Activated CD4-positive, CD25-positive, alpha-beta regulatory T cell treated with anti-CD3 and anti-CD28 coated beads, Interleukin-2, amount 50 U/mL, for 72 hours (primary cell): ENCODE measurements at regions not wholly inside any gene's neighbourhood (a gene's known extent, or its start where the extent isn't known, plus 50 kb on each side); places are given as distances from the start of the nearest gene placed in this dataset.

Source experiments
- DNase-seq: peaks from one replicate; pipeline ENCODE4 v3.0.0; 2021

- no peak for DNase-seq
These were observed 189.6 kb upstream of the TNP1 start for GRCh38 chr2:217049422-217049821.

DNA sequence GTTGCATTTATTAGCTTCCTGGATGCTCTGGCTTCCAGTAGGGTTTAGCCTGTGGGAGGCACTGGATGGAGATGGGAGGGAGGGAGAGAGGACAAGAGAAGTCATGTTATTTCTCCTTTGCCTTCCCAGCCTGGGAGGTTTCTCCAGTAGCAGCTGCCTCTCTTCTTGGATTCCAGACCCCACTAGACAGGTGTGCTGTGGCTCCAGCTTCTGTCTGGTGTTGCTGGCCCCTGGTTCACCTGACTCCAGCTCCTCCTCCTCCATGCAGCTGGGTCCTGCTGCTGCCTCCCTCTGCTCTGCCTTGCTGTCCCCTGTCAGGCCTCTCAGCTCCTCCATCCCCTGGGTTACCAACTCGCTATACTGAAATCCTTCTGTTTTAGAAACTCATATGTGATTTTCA is 188.9 kb upstream of the TNP1 start:
- no peak for DNase-seq

DNA sequence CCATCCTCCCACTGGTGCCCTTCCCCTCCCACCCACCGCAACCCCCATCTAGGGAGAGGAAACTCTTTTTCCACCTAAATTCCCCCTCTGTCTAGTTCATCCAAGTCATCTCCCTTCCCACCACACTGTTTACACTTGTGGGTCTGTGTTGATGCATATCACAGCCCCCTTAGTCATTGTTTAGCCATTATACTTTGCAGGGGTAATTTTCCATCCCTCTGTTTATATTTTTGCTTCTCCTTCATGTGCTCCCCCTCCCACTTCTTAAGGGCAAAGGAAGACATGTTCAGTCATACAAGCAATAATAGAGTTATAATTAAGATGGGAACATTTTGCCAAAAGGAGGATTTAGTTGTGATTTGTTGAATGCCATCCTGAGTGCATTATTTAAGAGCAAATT is 187.8 kb upstream of the TNP1 start:
- no peak for DNase-seq

DNA sequence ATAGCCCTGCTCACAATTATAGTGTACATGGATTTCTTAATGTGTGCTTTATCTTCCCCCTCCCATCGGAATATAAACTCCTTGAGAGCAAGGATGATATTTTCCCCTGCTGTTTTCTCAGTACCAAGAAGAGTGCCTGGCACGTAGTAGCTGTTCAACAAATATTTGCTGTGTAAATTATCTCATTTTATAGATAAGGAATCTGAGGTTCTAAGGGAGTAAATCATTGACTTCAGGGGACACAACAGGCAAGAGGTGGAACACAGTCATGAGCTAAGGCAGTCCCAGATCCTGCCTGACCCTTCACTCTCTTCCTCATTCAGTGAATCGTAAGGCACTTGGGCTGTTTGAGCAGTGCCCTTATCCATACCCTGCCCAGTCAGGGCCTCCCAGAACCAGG is 187.3 kb upstream of the TNP1 start:
- no peak for DNase-seq

GRCh38 chr2:217045700-217046475 is 186.0 kb upstream of the TNP1 start:
- DNase-seq, result no peak

DNA sequence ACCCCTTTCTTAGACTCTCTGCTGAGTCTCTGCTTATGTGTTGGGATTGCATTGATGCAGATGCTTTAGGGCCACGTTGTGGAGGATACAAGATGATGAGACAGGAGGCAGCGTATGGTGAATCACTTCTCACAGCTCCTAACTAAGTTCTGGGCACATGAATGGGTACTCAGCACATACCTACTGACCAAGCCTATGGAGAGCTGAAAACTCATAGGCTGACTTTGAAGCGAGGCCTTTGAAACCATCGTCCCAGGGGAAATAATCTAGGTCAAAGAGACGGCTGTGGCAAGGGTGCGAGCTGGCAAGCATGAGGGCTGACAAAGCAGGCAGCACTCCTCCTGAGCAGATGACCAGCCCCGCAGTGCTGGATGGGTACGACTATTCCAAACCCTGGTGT is 180.2 kb upstream of the TNP1 start:
- no peak for DNase-seq

DNA sequence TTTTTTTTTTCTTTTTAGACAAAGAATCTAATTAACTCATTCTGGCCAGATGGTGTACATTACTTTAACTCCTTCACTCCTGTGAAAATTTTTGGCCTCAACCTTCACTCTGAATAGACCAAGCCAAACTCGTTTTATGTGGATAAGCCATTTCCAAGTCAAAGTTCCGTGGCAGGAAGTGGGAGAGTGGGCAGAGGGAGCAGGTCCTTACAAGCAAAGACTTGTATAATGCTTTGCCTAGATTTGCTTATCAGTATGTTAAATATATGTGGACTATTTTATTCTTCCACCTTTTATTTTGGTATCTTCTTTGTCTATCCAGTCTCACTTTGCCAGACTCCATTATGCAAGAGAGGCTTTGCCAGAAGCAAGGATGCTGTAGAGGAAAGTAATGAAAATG is 178.1 kb upstream of the TNP1 start:
- DNase-seq, result no peak

DNA sequence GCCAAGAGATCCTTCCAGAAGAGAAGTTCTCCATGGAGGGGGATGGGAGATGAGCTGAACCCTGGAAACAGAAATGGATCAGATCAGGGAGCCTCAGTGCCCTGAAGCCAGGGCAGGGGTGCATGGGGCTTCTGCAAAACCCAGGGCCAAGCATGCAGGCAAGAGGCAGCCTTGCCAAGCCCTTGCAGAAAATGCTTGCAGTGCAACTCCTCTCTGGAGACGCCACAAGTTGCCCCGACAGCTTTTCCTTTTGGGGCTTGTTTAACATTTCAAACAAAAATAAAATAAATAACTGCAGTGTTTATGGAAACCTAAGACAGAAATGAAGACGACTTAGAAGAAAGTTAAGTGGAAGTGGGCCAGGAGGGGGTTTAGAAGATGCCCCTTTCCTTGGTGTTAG is 177.5 kb upstream of the TNP1 start:
- DNase-seq, result no peak

DNA sequence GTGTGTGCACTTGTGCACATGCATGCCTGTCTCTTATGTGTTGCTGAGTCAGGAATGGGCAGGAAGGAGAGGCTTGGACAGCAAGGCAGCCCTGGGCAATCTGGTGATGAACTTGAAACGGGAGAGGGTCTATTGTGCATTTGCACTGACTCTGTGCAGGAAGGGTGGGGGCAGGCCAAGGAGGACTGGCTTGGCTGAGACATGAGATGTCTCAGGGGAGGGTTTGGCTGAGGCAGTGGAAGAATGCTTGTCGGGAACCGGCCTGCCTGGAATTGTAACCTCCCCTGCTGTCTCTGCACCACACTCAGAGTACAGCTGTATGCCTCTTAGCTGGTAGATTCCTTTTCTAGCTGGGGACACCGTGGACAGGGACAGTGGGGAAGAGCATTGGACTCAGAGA is 176.1 kb upstream of the TNP1 start:
- DNase-seq, result no peak

DNA sequence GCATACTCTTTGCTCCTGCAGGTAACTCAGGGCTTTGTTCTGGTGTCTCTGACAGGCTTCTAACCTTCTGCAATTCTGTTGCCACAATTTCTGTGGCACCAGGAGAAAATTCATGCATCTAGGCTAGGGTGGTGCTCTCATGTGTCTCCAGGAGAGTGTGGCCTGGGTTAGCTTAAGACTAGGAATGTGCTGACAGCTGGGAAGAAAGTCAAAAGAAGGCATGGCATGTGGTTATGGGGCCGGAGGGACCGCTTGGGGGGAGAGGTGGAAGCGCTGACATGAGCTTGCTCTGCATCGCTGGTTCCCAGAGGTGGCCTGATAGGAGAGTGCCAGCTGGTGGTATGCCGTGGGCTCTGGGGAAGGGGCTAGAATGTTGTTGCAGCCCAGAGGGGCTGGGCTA is 173.3 kb upstream of the TNP1 start:
- DNase-seq, result no peak

DNA sequence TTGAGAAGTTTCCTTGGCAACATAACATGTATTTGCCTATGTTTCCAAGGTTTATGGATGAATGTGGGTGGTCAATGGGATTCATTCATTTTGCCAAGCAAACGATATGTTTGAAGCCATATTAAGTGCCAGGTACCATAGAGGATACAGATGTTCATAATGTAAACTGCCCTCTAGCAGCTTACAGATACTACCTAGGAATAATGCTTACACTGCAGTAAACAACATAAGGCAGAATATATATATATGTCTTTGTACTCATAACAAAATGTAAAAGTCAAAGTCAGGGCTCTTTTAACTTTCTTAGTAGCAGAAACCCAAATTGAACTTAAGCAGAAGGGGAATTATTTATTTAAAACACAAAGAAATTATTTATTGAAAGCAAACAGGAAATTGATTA is 171.6 kb upstream of the TNP1 start:
- no peak for DNase-seq

- DNase-seq, result no peak
These were observed 170.2 kb upstream of the TNP1 start for GRCh38 chr2:217030081-217030480.

DNA sequence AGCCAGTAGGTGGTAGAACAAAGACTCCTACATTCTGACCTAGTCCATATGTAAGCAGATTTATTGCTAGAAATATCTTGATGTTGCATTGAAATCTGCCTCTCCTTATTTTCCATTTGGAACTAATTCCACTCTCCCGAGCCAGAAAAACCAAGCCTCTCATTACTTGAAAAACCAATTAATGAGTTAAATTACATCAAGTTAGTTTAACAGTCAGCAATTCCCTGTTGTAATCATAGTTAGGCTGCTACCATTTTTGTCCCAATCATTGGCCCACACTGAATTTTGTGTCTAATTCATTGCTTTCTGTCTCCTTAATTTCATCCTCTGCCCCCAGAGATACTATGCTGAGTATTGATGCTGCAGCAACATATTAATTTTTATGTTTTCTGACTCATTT is 168.3 kb upstream of the TNP1 start:
- no peak for DNase-seq

DNA sequence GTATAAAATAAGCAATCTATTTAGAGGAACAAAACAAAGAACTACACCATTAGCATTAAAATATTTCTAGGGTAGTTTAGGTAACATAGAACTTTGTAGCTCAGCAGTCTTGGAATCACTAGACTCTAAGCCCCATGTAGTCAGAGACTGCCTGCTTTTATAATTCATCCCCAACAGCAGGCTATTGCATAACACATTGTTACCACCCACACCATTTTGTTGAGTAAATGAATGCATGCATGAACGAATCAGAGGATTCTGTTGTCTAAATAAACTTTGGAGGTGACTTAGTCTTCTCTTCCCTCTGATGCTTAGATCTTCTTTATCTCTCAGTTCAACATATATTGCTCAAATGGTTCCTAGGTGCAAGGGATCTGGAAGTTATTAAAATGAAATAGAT is 167.6 kb upstream of the TNP1 start:
- DNase-seq, result no peak

DNA sequence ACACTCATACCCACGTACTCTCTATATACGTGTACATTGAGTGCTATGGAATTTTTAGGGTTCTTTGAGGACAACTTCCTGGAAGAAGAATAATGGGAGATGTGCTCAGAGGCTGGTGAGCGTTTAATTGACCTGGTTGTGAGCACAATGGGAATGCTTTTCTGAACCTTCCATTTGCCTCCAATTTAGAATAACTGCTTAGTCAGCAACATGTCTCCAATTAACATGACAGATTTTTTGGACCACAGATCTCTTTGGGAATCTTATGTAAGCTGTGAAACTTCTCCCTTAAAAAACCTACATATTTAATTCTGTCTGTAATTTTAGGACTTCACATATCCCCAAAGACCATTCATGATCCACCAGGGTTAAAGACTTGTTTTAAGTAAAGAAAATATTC is 166.7 kb upstream of the TNP1 start:
- DNase-seq, result no peak

DNA sequence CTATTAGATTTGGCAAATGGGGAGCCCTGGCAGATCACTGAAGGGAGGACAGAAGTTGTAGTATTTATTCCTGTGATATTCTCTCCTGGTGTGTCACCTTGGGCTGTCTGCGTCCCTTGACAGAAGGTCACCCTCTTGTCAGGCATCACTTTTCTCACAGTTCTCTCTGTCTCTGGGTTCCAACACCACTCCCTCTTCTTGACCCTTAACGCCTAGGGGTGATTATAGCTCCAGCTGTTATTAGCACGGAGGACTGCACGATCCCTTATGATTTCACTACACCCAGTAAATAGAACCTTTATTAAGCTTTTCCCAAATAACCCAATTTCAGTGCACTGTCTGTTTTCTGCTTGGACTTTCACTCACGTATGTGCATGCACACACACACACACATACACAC is 166.3 kb upstream of the TNP1 start:
- DNase-seq, result no peak

- DNase-seq, result no peak
These were observed 163.7 kb upstream of the TNP1 start for GRCh38 chr2:217023611-217024010.

- DNase-seq, result no peak
These were observed 157.8 kb upstream of the TNP1 start for GRCh38 chr2:217017456-217018252.

- no peak for DNase-seq
These were observed 157.0 kb upstream of the TNP1 start for GRCh38 chr2:217016796-217017419.

GRCh38 chr2:217014328-217015105 is 154.7 kb upstream of the TNP1 start:
- DNase-seq, result no peak

- DNase-seq, result no peak
These were observed 154.1 kb upstream of the TNP1 start for GRCh38 chr2:217013926-217014325.

DNA sequence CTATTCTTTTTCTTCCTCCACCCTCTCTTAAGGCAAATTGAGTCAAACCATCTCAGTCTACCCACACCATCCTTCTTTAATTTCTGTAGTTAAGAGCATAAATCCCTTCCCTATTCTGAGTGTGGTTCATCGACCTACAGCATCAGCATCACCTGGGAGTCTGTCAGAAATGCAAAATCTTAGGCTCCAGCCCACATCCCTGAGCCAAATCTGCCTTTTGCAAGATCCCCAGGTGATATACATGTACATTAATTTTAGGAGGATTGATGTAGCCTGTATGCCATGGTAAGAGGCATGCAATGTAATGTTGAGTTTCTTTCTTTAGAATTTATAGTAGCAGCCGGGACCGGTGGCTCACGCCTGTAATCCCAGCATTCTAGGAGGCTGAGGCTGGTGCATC is 151.7 kb upstream of the TNP1 start:
- no peak for DNase-seq

- DNase-seq, result no peak
These were observed 150.3 kb upstream of the TNP1 start for GRCh38 chr2:217010173-217010572.
